ENCODE measurements at regions not wholly inside any gene's neighbourhood (a gene's known extent, or its start where the extent isn't known, plus 50 kb on each side); places are given as distances from the start of the nearest gene placed in this dataset.

DNA sequence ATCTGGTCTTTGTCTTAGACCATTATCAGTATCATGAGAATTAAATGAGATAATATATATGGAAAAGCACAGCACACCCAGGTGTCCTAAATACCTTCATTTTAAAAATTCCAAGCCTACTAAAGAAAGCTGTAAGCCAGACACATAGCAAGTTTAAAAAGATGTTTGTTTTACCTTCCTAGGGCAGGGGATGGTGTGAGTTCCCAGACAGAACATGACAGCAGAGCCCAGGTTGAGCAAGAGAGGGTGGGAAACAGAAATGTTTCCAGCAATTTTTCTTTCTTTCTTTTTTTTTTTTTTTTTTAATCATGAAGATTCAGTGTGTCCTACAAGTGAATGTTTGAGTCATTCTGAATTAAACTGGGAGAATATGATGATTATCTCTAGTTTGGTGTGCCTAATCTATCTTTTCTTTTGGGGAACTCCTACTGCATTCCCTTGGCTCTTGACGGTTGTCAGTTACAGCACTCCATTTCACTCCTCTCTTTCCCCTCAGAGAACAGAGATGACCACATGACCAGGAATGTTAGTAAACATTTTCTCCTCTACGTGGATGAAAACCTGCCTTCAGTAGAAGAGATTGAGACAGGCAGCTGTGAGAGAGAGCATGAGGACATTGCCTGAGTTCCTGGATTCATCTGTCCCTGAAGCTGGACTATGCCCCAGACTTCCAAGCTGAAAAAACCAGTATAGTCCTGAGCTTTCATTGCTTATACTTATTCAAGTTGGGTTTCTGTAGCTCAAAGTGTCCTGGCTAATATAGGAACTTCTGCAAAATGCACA is 54.5 kb upstream of the ARL14 start:
- ChIA-PET CTCF (no interaction called here), POLR2A (ENCODE audit: unreplicated experiment) (no interaction called here)
- Histone ChIP-seq H3K4me3 (ENCODE audit: low read length) (no peak overlapping the region), H3K9ac (ENCODE audit: low read length) (no peak overlapping the region), H4K20me1 (ENCODE audit: low read length) (no peaks in the 10 kb centered on the region), H3K36me3 (ENCODE audit: low read depth, low read length) (no peaks in the 10 kb centered on the region), H3K9me3 (ENCODE audit: low read length) (no peaks in the 10 kb centered on the region), H3F3A (ENCODE audit: low read length, unreplicated experiment) (no peaks in the 10 kb centered on the region), H3K4me2 (ENCODE audit: low read length) (no peak overlapping the region), H3K9me2 (replicated peaks; ENCODE audit: low read length) (no peaks in the 10 kb centered on the region), H2AFZ (ENCODE audit: low read length) (no peak overlapping the region), H3K4me1 (ENCODE audit: insufficient read depth, low read length) (peaks cover 34% of the 10 kb centered on the region), H3K27ac (ENCODE audit: low read length) (no peak overlapping the region), H3K79me2 (ENCODE audit: low read length) (no peaks in the 10 kb centered on the region), H3K27me3 (ENCODE audit: low read length) (no peaks in the 10 kb centered on the region)
- TF ChIP-seq EZH2phosphoT487 (IDR thresholded peaks at IDR 0.05; ENCODE audit: borderline replicate concordance, low read length) = no peak
- TF ChIP-seq, protein P1, sequence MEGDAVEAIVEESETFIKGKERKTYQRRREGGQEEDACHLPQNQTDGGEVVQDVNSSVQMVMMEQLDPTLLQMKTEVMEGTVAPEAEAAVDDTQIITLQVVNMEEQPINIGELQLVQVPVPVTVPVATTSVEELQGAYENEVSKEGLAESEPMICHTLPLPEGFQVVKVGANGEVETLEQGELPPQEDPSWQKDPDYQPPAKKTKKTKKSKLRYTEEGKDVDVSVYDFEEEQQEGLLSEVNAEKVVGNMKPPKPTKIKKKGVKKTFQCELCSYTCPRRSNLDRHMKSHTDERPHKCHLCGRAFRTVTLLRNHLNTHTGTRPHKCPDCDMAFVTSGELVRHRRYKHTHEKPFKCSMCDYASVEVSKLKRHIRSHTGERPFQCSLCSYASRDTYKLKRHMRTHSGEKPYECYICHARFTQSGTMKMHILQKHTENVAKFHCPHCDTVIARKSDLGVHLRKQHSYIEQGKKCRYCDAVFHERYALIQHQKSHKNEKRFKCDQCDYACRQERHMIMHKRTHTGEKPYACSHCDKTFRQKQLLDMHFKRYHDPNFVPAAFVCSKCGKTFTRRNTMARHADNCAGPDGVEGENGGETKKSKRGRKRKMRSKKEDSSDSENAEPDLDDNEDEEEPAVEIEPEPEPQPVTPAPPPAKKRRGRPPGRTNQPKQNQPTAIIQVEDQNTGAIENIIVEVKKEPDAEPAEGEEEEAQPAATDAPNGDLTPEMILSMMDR (conservative IDR thresholded peaks at IDR 0.05; ENCODE audit: low read depth, low read length) = no peak
- TF ChIP-seq EZH2 (IDR thresholded peaks at IDR 0.05; ENCODE audit: low read length, unreplicated experiment) = no peak
- DNase-seq (no peak), ATAC-seq (no peak)
- no TSS peak for BruUV-seq (replicated peaks)
- intact Hi-C loops (cut with micrococcal nuclease) = no loop called here

DNA sequence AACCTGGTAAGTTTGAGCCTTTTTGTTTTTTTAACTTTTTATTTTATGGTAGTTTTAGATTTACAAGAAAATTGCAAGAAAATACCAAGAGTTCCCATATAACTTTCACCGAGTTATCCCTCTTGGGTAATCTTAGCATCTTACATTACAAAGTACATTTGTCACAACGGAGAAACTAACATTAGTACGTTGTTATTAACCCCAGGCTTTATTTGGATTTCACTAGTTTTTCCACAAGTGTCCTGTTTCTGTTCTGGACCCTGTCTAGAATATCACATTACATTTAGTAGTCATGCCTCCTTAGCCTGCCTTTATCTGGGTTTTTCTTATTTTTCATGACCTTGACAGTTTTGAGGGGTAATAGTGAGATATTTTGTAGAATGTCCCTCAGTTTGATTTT is 53.5 kb upstream of the KPNA4 start:
- Histone ChIP-seq H3K27ac (ENCODE audit: low read length) (peak overlapping the region; percentile 71), H3K79me2 (ENCODE audit: low read length) (no peaks in the 10 kb centered on the region), H3F3A (ENCODE audit: low read length, unreplicated experiment) (no peaks in the 10 kb centered on the region), H3K27me3 (ENCODE audit: low read length) (no peaks in the 10 kb centered on the region), H3K4me2 (ENCODE audit: low read length) (peak overlapping the region; percentile 76), H3K4me3 (ENCODE audit: low read length) (peak overlapping the region; percentile 44), H2AFZ (ENCODE audit: low read length) (peak overlapping the region; percentile 36), H3K36me3 (ENCODE audit: low read depth, low read length) (no peaks in the 10 kb centered on the region), H3K9me3 (ENCODE audit: low read length) (no peaks in the 10 kb centered on the region), H3K9ac (ENCODE audit: low read length) (peak overlapping the region; percentile 28; the same call in 1 of the 2 replicates), H3K4me1 (ENCODE audit: insufficient read depth, low read length) (peaks cover 48% of the 10 kb centered on the region), H3K9me2 (replicated peaks; ENCODE audit: low read length) (no peaks in the 10 kb centered on the region), H4K20me1 (ENCODE audit: low read length) (no peaks in the 10 kb centered on the region)
- no peak for ATAC-seq
- no TSS peak for BruUV-seq (replicated peaks)
- POLR2A ChIA-PET (ENCODE audit: unreplicated experiment) = no interaction called here
- DNase-seq = peak; percentile 57
- intact Hi-C loops (cut with micrococcal nuclease) = no loop called here
- TF ChIP-seq, protein P1 (conservative IDR thresholded peaks at IDR 0.05; ENCODE audit: low read depth, low read length) = no peak
- TF ChIP-seq EZH2phosphoT487 (IDR thresholded peaks at IDR 0.05; ENCODE audit: borderline replicate concordance, low read length) (no peak), EZH2 (IDR thresholded peaks at IDR 0.05; ENCODE audit: low read length, unreplicated experiment) (no peak)
- CTCF ChIA-PET = no interaction called here

DNA sequence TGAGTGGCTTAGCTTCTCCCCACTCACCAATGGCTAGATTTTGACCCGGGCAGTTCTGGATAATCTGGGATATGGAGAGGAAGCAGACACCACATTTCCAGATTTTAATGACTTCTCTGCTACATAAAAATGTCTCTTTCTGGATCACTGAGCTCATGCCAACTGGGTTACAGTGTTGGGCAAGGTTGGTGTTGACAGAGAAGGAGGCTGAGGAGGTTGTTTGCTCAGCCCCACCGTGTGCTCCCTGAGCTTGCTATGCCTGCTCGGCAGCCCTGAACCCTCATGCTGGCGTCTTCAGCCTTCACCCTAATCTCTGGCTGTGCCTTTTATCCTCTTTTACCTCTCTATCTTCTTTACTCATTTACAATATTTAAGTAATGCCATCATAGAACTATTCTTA is 53.0 kb upstream of the KPNA4 start:
- Histone ChIP-seq H3K4me2 (ENCODE audit: low read length) (peak overlapping the region; percentile 76), H3K79me2 (ENCODE audit: low read length) (no peaks in the 10 kb centered on the region), H2AFZ (ENCODE audit: low read length) (peak overlapping the region; percentile 36), H3K9ac (ENCODE audit: low read length) (peak overlapping the region; percentile 28; the same call in 1 of the 2 replicates), H3F3A (ENCODE audit: low read length, unreplicated experiment) (no peaks in the 10 kb centered on the region), H3K27ac (ENCODE audit: low read length) (peak overlapping the region; percentile 71), H3K4me1 (ENCODE audit: insufficient read depth, low read length) (peaks cover 48% of the 10 kb centered on the region), H3K9me2 (replicated peaks; ENCODE audit: low read length) (no peaks in the 10 kb centered on the region), H3K4me3 (ENCODE audit: low read length) (peak overlapping the region; percentile 44), H3K27me3 (ENCODE audit: low read length) (no peaks in the 10 kb centered on the region), H4K20me1 (ENCODE audit: low read length) (no peaks in the 10 kb centered on the region), H3K9me3 (ENCODE audit: low read length) (no peaks in the 10 kb centered on the region), H3K36me3 (ENCODE audit: low read depth, low read length) (no peaks in the 10 kb centered on the region)
- POLR2A ChIA-PET (ENCODE audit: unreplicated experiment) = no interaction called here
- CTCF ChIA-PET = no interaction called here
- DNase-seq = peak; percentile 73
- intact Hi-C loops (cut with micrococcal nuclease) = no loop called here
- BruUV-seq (replicated peaks) = no TSS peak
- ATAC-seq = peak; percentile 74
- no peak for TF ChIP-seq EZH2phosphoT487 (IDR thresholded peaks at IDR 0.05; ENCODE audit: borderline replicate concordance, low read length)
- no peak for TF ChIP-seq EZH2 (IDR thresholded peaks at IDR 0.05; ENCODE audit: low read length, unreplicated experiment)
- TF ChIP-seq, protein P1 (conservative IDR thresholded peaks at IDR 0.05; ENCODE audit: low read depth, low read length) = no peak

Data from PC-3 (cell line).